ENCODE measurements at regions not wholly inside any gene's neighbourhood (a gene's known extent, or its start where the extent isn't known, plus 50 kb on each side); places are given as distances from the start of the nearest gene placed in this dataset.

DNA sequence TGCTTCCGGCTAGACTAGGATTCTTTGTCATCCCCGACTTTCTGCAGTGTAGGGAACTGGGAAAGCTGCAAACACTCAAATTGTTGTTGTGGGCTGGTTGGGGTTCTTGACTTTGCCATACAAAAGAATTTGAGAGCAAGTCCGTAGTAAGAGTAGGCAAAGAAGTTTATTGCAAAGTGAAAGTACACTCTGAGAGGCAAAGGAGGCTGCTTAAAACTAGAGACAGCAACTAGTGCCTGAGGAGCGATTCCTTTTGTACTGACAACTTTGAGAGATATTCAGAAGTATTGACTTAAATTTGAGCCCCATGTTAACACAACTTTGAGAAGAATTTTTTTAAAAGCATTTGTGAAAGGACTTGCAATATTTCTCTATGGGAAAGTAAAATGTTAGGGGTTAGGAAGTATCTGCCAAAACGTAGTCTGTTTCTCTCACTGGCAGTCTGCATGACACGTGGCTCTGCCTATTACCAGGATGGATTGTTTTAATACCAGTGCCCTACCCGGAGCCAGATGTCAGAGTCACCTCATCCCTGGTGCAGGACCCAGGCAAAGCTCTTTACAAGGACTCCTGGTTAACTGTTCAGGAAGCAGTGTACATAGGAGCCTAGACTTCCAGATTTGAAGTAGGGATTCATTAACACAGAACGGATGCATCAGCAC, 85.0 kb upstream of the CLPB start:
- BruUV-seq (replicated peaks) = no TSS peak
- TF ChIP-seq TCF7L2 (IDR thresholded peaks at IDR 0.05; ENCODE audit: low read depth, low read length) (no peak), SIN3A (IDR thresholded peaks at IDR 0.05; ENCODE audit: borderline replicate concordance, insufficient read depth, low read depth, low read length) (no peak), POLR2AphosphoS5 (IDR thresholded peaks at IDR 0.05; ENCODE audit: low read depth, low read length) (no peak)
- TF ChIP-seq, protein P1, sequence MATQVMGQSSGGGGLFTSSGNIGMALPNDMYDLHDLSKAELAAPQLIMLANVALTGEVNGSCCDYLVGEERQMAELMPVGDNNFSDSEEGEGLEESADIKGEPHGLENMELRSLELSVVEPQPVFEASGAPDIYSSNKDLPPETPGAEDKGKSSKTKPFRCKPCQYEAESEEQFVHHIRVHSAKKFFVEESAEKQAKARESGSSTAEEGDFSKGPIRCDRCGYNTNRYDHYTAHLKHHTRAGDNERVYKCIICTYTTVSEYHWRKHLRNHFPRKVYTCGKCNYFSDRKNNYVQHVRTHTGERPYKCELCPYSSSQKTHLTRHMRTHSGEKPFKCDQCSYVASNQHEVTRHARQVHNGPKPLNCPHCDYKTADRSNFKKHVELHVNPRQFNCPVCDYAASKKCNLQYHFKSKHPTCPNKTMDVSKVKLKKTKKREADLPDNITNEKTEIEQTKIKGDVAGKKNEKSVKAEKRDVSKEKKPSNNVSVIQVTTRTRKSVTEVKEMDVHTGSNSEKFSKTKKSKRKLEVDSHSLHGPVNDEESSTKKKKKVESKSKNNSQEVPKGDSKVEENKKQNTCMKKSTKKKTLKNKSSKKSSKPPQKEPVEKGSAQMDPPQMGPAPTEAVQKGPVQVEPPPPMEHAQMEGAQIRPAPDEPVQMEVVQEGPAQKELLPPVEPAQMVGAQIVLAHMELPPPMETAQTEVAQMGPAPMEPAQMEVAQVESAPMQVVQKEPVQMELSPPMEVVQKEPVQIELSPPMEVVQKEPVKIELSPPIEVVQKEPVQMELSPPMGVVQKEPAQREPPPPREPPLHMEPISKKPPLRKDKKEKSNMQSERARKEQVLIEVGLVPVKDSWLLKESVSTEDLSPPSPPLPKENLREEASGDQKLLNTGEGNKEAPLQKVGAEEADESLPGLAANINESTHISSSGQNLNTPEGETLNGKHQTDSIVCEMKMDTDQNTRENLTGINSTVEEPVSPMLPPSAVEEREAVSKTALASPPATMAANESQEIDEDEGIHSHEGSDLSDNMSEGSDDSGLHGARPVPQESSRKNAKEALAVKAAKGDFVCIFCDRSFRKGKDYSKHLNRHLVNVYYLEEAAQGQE (IDR thresholded peaks at IDR 0.05; ENCODE audit: insufficient read depth in 1 of 2, low read depth in 2 of 2, low read length in 1 of 2) = no peak
- TF ChIP-seq, protein P2, sequence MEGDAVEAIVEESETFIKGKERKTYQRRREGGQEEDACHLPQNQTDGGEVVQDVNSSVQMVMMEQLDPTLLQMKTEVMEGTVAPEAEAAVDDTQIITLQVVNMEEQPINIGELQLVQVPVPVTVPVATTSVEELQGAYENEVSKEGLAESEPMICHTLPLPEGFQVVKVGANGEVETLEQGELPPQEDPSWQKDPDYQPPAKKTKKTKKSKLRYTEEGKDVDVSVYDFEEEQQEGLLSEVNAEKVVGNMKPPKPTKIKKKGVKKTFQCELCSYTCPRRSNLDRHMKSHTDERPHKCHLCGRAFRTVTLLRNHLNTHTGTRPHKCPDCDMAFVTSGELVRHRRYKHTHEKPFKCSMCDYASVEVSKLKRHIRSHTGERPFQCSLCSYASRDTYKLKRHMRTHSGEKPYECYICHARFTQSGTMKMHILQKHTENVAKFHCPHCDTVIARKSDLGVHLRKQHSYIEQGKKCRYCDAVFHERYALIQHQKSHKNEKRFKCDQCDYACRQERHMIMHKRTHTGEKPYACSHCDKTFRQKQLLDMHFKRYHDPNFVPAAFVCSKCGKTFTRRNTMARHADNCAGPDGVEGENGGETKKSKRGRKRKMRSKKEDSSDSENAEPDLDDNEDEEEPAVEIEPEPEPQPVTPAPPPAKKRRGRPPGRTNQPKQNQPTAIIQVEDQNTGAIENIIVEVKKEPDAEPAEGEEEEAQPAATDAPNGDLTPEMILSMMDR (IDR thresholded peaks at IDR 0.05) = no peak
- Histone ChIP-seq H3K4me1 (ENCODE audit: control insufficient read depth, insufficient read depth, low read length) (no peaks in the 10 kb centered on the region), H3K9me3 (ENCODE audit: control insufficient read depth, insufficient read depth, low read depth, low read length) (no peaks in the 10 kb centered on the region), H3K27me3 (ENCODE audit: control insufficient read depth, insufficient read depth, low read length) (no peaks in the 10 kb centered on the region; the same call in 1 of the 2 replicates), H3K36me3 (ENCODE audit: control insufficient read depth, insufficient read depth, low read length) (no peaks in the 10 kb centered on the region), H3K4me3 (ENCODE audit: low read depth in 2 of 2, low read length in 2 of 2) (peak overlapping the region in 1 of 2 experiments; percentile 38; a peak in 2 of 4 replicates), H3K27ac (ENCODE audit: low read length) (no peak overlapping the region)
- intact Hi-C loops (cut with micrococcal nuclease; ENCODE audit: unreplicated experiment) (no loop called here), in situ Hi-C loops (cut with HindIII; ENCODE audit: low pct_unique_long_range_greater_than_20kb, low sequenced_read_pairs) (no loop called here)
- DNase-seq (ENCODE audit: low read depth, low spot score) (no peak), ATAC-seq (peak; percentile 56)
- ChIA-PET POLR2A (no interaction called here), CTCF (interaction anchor here (1.0 kb wide), 1 partner anchor 88 kb away, joined by 3 read pairs; no protein-coding TSS in a partner anchor)

DNA sequence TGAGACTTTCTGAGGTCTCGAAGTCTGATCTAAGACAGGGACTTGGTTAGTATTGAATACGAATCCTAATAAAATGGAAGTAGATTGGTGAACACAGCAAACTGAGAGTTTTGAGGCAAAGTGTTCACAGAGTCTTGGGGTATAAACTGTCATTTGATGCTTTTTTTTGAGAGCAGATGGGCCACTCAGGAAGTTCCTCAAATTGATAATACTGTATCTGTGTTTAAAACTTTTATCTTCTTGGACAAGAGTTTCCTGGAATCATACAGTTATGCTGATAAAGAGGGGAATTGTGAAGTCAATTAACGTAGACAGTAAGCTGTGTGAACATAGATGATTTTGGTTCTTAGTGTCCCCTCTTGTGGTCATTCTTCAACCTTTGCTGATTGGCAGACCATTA, 80.0 kb upstream of the CLPB start:
- in situ Hi-C loops (cut with HindIII; ENCODE audit: low pct_unique_long_range_greater_than_20kb, low sequenced_read_pairs) (no loop called here), intact Hi-C loops (cut with micrococcal nuclease; ENCODE audit: unreplicated experiment) (no loop called here)
- ChIA-PET POLR2A (no interaction called here), CTCF (no interaction called here)
- no peak overlapping the region for H3K27ac ChIP-seq (ENCODE audit: low read length)
- H3K4me1 ChIP-seq (ENCODE audit: control insufficient read depth, insufficient read depth, low read length) = no peaks in the 10 kb centered on the region
- H3K27me3 ChIP-seq (ENCODE audit: control insufficient read depth, insufficient read depth, low read length) = no peaks in the 10 kb centered on the region; the same call in 1 of the 2 replicates
- no peak for ATAC-seq
- no peak for TF ChIP-seq TCF7L2 (IDR thresholded peaks at IDR 0.05; ENCODE audit: low read depth, low read length)
- BruUV-seq (replicated peaks) = no TSS peak
- H3K4me3 ChIP-seq (ENCODE audit: low read depth in 2 of 2, low read length in 2 of 2) = no peak overlapping the region
- peaks cover 7% of the 10 kb centered on the region; the same call in 1 of the 2 replicates for H3K9me3 ChIP-seq (ENCODE audit: control insufficient read depth, insufficient read depth, low read depth, low read length)
- no peaks in the 10 kb centered on the region for H3K36me3 ChIP-seq (ENCODE audit: control insufficient read depth, insufficient read depth, low read length)
- DNase-seq (ENCODE audit: low read depth, low spot score) = no peak

DNA sequence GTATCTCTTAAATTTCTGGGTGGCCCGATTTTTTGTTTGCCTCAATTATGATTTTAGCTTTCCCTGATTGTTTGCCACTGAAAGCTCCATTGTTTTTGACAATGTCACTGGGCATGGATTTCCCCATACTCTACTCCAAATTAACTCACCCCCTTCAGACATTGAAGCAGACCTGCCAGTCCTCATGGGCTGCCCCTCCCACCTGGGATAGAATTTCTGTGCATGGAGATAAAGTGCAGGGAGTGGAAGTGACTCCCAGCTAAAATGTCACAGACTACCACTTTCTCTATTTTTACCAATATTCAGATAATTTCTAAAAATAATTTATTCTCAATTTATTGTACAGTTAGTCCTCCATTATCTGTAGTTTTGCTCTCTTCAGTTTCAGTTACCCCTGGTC, 79.1 kb upstream of the CLPB start:
- Histone ChIP-seq H3K36me3 (ENCODE audit: control insufficient read depth, insufficient read depth, low read length) (no peaks in the 10 kb centered on the region), H3K4me1 (ENCODE audit: control insufficient read depth, insufficient read depth, low read length) (no peaks in the 10 kb centered on the region), H3K4me3 (ENCODE audit: low read depth in 2 of 2, low read length in 2 of 2) (no peak overlapping the region), H3K27me3 (ENCODE audit: control insufficient read depth, insufficient read depth, low read length) (no peaks in the 10 kb centered on the region; the same call in 1 of the 2 replicates), H3K9me3 (ENCODE audit: control insufficient read depth, insufficient read depth, low read depth, low read length) (peaks cover 7% of the 10 kb centered on the region; the same call in 1 of the 2 replicates), H3K27ac (ENCODE audit: low read length) (no peak overlapping the region)
- no peak for ATAC-seq
- TF ChIP-seq SIN3A (IDR thresholded peaks at IDR 0.05; ENCODE audit: borderline replicate concordance, insufficient read depth, low read depth, low read length) = no peak
- in situ Hi-C loops (cut with HindIII; ENCODE audit: low pct_unique_long_range_greater_than_20kb, low sequenced_read_pairs) = no loop called here
- CTCF ChIA-PET = no interaction called here
- no peak for DNase-seq (ENCODE audit: low read depth, low spot score)
- no TSS peak for BruUV-seq (replicated peaks)
- intact Hi-C loops (cut with micrococcal nuclease; ENCODE audit: unreplicated experiment) = no loop called here
- POLR2A ChIA-PET = no interaction called here
